ENCODE measurements at regions not wholly inside any gene's neighbourhood (a gene's known extent, or its start where the extent isn't known, plus 50 kb on each side); places are given as distances from the start of the nearest gene placed in this dataset.

DNA sequence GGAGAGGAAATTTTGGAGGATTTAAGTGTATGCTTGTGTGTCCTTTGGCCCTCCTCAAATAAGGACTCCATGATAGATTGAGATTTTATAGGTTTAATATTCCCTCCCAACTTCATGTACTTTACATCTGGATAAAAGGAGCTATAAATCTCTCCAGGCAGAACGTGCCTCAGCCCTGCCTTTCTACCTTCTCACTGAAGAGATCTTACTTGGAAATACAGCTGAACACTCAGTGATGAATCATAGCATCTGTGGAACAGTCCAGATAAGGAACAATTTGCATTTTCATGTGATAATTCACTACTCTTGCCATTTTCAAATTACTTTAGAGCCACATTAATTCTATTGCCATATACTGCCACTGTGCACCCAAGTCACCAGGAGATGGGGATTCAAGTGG, 364.6 kb upstream of the PODXL start:
- Mint-ChIP-seq H3K27ac (ENCODE audit: unreplicated experiment) (no peak overlapping the region), H3K4me1 (ENCODE audit: low read depth, unreplicated experiment) (no peaks in the 10 kb centered on the region), H3K36me3 (ENCODE audit: low read depth, unreplicated experiment) (no peaks in the 10 kb centered on the region), H3K27me3 (ENCODE audit: low read depth, unreplicated experiment) (peaks cover 19% of the 10 kb centered on the region), H3K9me3 (ENCODE audit: unreplicated experiment) (no peaks in the 10 kb centered on the region), H3K4me3 (ENCODE audit: unreplicated experiment) (no peak overlapping the region)
- no peaks in the 10 kb centered on the region for H3K27me3 ChIP-seq (ENCODE audit: insufficient read depth, low read length)
- no peak overlapping the region for H3K9ac ChIP-seq (ENCODE audit: low read length)
- H3K9me3 ChIP-seq (ENCODE audit: insufficient read depth, low read depth, low read length) = no peaks in the 10 kb centered on the region
- no peaks in the 10 kb centered on the region for H3K36me3 ChIP-seq (ENCODE audit: insufficient read depth, low read length)
- DNase-seq (ENCODE audit: low read depth) (peak; percentile 75), FAIRE-seq (peak; percentile 39)
- H3K4me2 ChIP-seq (ENCODE audit: low read length) = no peak overlapping the region
- TF ChIP-seq EZH2 (IDR thresholded peaks at IDR 0.05; ENCODE audit: insufficient read depth, low read length) = no peak
- TF ChIP-seq, protein P1, sequence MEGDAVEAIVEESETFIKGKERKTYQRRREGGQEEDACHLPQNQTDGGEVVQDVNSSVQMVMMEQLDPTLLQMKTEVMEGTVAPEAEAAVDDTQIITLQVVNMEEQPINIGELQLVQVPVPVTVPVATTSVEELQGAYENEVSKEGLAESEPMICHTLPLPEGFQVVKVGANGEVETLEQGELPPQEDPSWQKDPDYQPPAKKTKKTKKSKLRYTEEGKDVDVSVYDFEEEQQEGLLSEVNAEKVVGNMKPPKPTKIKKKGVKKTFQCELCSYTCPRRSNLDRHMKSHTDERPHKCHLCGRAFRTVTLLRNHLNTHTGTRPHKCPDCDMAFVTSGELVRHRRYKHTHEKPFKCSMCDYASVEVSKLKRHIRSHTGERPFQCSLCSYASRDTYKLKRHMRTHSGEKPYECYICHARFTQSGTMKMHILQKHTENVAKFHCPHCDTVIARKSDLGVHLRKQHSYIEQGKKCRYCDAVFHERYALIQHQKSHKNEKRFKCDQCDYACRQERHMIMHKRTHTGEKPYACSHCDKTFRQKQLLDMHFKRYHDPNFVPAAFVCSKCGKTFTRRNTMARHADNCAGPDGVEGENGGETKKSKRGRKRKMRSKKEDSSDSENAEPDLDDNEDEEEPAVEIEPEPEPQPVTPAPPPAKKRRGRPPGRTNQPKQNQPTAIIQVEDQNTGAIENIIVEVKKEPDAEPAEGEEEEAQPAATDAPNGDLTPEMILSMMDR (IDR thresholded peaks at IDR 0.05; ENCODE audit: insufficient read depth, low read depth, low read length) = no peak
- no peak overlapping the region for H3K27ac ChIP-seq (ENCODE audit: low read depth, low read length)
- H4K20me1 ChIP-seq (ENCODE audit: insufficient read depth, low read length) = no peaks in the 10 kb centered on the region
- no peaks in the 10 kb centered on the region for H3K79me2 ChIP-seq (ENCODE audit: insufficient read depth, low read length)
- peaks cover 9% of the 10 kb centered on the region for H3K4me1 ChIP-seq (ENCODE audit: insufficient read depth, low read length)
- no peak overlapping the region for H3K4me3 ChIP-seq (ENCODE audit: insufficient read depth, low read depth, low read length)
- no peak overlapping the region for H2AFZ ChIP-seq (ENCODE audit: low read depth, low read length)

DNA sequence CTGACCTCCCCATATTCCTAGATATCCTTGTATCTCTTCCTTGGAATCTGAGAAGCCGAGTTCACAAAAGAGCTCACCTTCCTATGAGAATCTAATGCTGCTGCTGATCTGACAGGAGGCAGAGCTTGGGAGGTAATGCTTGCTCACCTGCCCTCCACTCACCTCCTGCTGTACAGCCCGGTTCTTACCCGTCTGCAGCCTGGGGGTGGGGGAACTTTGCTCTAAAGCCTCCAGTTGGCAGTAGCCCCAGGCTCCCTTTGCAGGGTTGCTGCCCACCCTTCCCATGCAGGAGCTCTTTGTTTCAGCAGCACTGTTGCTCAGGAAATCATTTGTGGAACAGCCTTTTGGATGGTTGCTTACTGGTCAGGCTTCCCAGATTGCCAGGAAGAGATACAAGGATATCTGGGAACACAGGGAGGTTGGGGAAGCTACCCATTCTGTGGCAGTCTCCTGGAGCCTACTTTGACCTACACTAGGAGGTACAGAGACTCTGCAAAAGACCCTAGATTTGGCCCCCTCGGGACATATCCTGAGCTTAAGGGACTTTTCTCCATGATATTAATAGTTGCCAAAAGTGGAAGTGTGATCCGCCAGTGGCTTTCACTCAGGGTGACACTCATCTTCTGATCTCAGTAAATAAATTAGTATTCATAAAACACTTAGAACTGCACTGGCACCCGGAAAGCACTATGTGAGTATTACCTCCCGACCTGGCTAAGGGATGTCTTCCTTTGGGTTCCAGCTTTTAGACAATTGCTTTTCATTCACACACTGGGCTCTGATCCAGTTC, 363.7 kb upstream of the PODXL start:
- Histone ChIP-seq H3K9me3 (ENCODE audit: insufficient read depth, low read depth, low read length) (no peaks in the 10 kb centered on the region), H4K20me1 (ENCODE audit: insufficient read depth, low read length) (no peaks in the 10 kb centered on the region), H3K4me3 (ENCODE audit: insufficient read depth, low read depth, low read length) (no peak overlapping the region), H3K27ac (ENCODE audit: low read depth, low read length) (no peak overlapping the region), H3K9ac (ENCODE audit: low read length) (no peak overlapping the region), H3K4me1 (ENCODE audit: insufficient read depth, low read length) (peaks cover 9% of the 10 kb centered on the region), H3K27me3 (ENCODE audit: insufficient read depth, low read length) (no peaks in the 10 kb centered on the region), H3K79me2 (ENCODE audit: insufficient read depth, low read length) (no peaks in the 10 kb centered on the region), H3K36me3 (ENCODE audit: insufficient read depth, low read length) (no peaks in the 10 kb centered on the region), H3K4me2 (ENCODE audit: low read length) (no peak overlapping the region), H2AFZ (ENCODE audit: low read depth, low read length) (no peak overlapping the region)
- TF ChIP-seq EZH2 (IDR thresholded peaks at IDR 0.05; ENCODE audit: insufficient read depth, low read length) = no peak
- TF ChIP-seq, protein P1 (IDR thresholded peaks at IDR 0.05; ENCODE audit: insufficient read depth, low read depth, low read length) = no peak
- no peak for FAIRE-seq
- Mint-ChIP-seq H3K36me3 (ENCODE audit: low read depth, unreplicated experiment) (no peaks in the 10 kb centered on the region), H3K27me3 (ENCODE audit: low read depth, unreplicated experiment) (peaks cover 19% of the 10 kb centered on the region), H3K4me3 (ENCODE audit: unreplicated experiment) (no peak overlapping the region), H3K9me3 (ENCODE audit: unreplicated experiment) (no peaks in the 10 kb centered on the region), H3K27ac (ENCODE audit: unreplicated experiment) (no peak overlapping the region), H3K4me1 (ENCODE audit: low read depth, unreplicated experiment) (no peaks in the 10 kb centered on the region)
- DNase-seq (ENCODE audit: low read depth) = no peak

DNA sequence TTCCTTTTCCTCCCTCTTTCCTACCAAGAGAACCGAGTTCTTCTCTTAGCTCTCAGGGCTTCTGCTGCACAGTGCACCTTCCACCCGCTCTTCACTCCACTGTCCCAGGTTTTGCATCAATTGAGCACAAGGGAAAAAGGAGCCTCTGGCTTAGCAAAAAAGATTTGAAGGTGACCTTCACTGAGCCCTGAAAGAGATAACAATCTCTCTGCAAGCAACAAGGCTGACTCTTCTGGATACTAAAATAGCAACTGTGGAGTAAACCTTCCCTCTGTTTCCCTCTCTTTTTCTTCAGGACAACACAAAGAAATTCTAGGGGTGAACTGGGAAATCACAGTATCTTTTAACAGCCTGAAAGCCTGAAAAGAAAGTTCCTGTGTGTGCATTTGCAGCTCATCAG, 354.7 kb upstream of the PODXL start:
- Histone ChIP-seq H3K9ac (ENCODE audit: low read length) (no peak overlapping the region), H3K4me1 (ENCODE audit: insufficient read depth, low read length) (no peaks in the 10 kb centered on the region), H3K27ac (ENCODE audit: low read depth, low read length) (no peak overlapping the region), H4K20me1 (ENCODE audit: insufficient read depth, low read length) (no peaks in the 10 kb centered on the region), H3K4me2 (ENCODE audit: low read length) (no peak overlapping the region), H2AFZ (ENCODE audit: low read depth, low read length) (no peak overlapping the region), H3K36me3 (ENCODE audit: insufficient read depth, low read length) (no peaks in the 10 kb centered on the region), H3K9me3 (ENCODE audit: insufficient read depth, low read depth, low read length) (no peaks in the 10 kb centered on the region), H3K27me3 (ENCODE audit: insufficient read depth, low read length) (peaks cover 7% of the 10 kb centered on the region), H3K79me2 (ENCODE audit: insufficient read depth, low read length) (no peaks in the 10 kb centered on the region), H3K4me3 (ENCODE audit: insufficient read depth, low read depth, low read length) (no peak overlapping the region)
- FAIRE-seq (no peak), DNase-seq (ENCODE audit: low read depth) (no peak)
- Mint-ChIP-seq H3K36me3 (ENCODE audit: low read depth, unreplicated experiment) (peaks cover 1% of the 10 kb centered on the region), H3K9me3 (ENCODE audit: unreplicated experiment) (peaks cover 24% of the 10 kb centered on the region), H3K4me1 (ENCODE audit: low read depth, unreplicated experiment) (no peaks in the 10 kb centered on the region), H3K4me3 (ENCODE audit: unreplicated experiment) (no peak overlapping the region), H3K27me3 (ENCODE audit: low read depth, unreplicated experiment) (peaks cover 70% of the 10 kb centered on the region), H3K27ac (ENCODE audit: unreplicated experiment) (no peak overlapping the region)
- no peak for TF ChIP-seq EZH2 (IDR thresholded peaks at IDR 0.05; ENCODE audit: insufficient read depth, low read length)

Measured in astrocyte (in vitro differentiated cells and primary cell).